ENCODE measurements at regions not wholly inside any gene's neighbourhood (a gene's known extent, or its start where the extent isn't known, plus 50 kb on each side); places are given as distances from the start of the nearest gene placed in this dataset.
"Not testable (repeated sequence)": the region's sequence is repeated elsewhere in the genome, so short reads cannot be mapped to it uniquely, and the experiment has no call there.

- Histone ChIP-seq H3K27me3 (ENCODE audit: low read depth, low read length) (no peaks in the 10 kb centered on the region), H3K9me3 (ENCODE audit: insufficient read depth, low read length) (no peaks in the 10 kb centered on the region), H3K27ac (ENCODE audit: low read length) (no peak overlapping the region), H3K9ac (ENCODE audit: low read length) (no peak overlapping the region), H3K79me2 (ENCODE audit: low read length) (no peaks in the 10 kb centered on the region), H2AFZ (ENCODE audit: low read depth, low read length) (no peak overlapping the region), H3K4me2 (ENCODE audit: low read length) (no peak overlapping the region), H3K4me3 (ENCODE audit: low read length) (no peak overlapping the region), H3K4me1 (ENCODE audit: low read length) (no peaks in the 10 kb centered on the region), H4K20me1 (ENCODE audit: insufficient read depth, low read length) (no peaks in the 10 kb centered on the region), H3K36me3 (replicated peaks; ENCODE audit: low read depth, low read length) (no peaks in the 10 kb centered on the region)
- TF ChIP-seq EZH2phosphoT487 (IDR thresholded peaks at IDR 0.05; ENCODE audit: low read depth) (no peak), CTCF (IDR thresholded peaks at IDR 0.05; ENCODE audit: low read depth, low read length) (no peak)
Observed at GRCh38 chr5:40121236-40121635, 558.5 kb upstream of the PTGER4 start.

- Histone ChIP-seq H3K27me3 (ENCODE audit: low read depth, low read length) (no peaks in the 10 kb centered on the region), H3K9me3 (ENCODE audit: insufficient read depth, low read length) (no peaks in the 10 kb centered on the region), H3K36me3 (replicated peaks; ENCODE audit: low read depth, low read length) (no peaks in the 10 kb centered on the region), H4K20me1 (ENCODE audit: insufficient read depth, low read length) (no peaks in the 10 kb centered on the region), H3K4me1 (ENCODE audit: low read length) (no peaks in the 10 kb centered on the region), H2AFZ (ENCODE audit: low read depth, low read length) (no peak overlapping the region), H3K4me2 (ENCODE audit: low read length) (no peak overlapping the region), H3K9ac (ENCODE audit: low read length) (no peak overlapping the region), H3K4me3 (ENCODE audit: low read length) (no peak overlapping the region), H3K79me2 (ENCODE audit: low read length) (no peaks in the 10 kb centered on the region), H3K27ac (ENCODE audit: low read length) (no peak overlapping the region)
- TF ChIP-seq EZH2phosphoT487 (IDR thresholded peaks at IDR 0.05; ENCODE audit: low read depth) = no peak
- no peak for TF ChIP-seq CTCF (IDR thresholded peaks at IDR 0.05; ENCODE audit: low read depth, low read length)
Observed at GRCh38 chr5:40112875-40113274, 566.8 kb upstream of the PTGER4 start.

GRCh38 chr5:40111036-40111435, 568.7 kb upstream of the PTGER4 start:
- H3K4me2 ChIP-seq (ENCODE audit: low read length); H3K79me2 ChIP-seq (ENCODE audit: low read length); H4K20me1 ChIP-seq (ENCODE audit: insufficient read depth, low read length); H3K9ac ChIP-seq (ENCODE audit: low read length); H3K4me1 ChIP-seq (ENCODE audit: low read length); H3K4me3 ChIP-seq (ENCODE audit: low read length); H2AFZ ChIP-seq (ENCODE audit: low read depth, low read length); H3K36me3 ChIP-seq (replicated peaks; ENCODE audit: low read depth, low read length); H3K27ac ChIP-seq (ENCODE audit: low read length); H3K27me3 ChIP-seq (ENCODE audit: low read depth, low read length); H3K9me3 ChIP-seq (ENCODE audit: insufficient read depth, low read length): not testable (repeated sequence)

GRCh38 chr5:40108764-40109390, 570.8 kb upstream of the PTGER4 start:
- not testable (repeated sequence) for H3K27me3 ChIP-seq (ENCODE audit: low read depth, low read length); H2AFZ ChIP-seq (ENCODE audit: low read depth, low read length); H3K79me2 ChIP-seq (ENCODE audit: low read length); H4K20me1 ChIP-seq (ENCODE audit: insufficient read depth, low read length); H3K27ac ChIP-seq (ENCODE audit: low read length); H3K36me3 ChIP-seq (replicated peaks; ENCODE audit: low read depth, low read length); H3K4me3 ChIP-seq (ENCODE audit: low read length); H3K4me1 ChIP-seq (ENCODE audit: low read length); H3K4me2 ChIP-seq (ENCODE audit: low read length); H3K9ac ChIP-seq (ENCODE audit: low read length); H3K9me3 ChIP-seq (ENCODE audit: insufficient read depth, low read length)

GRCh38 chr5:40107786-40108185, 571.9 kb upstream of the PTGER4 start:
- not testable (repeated sequence) for H3K27me3 ChIP-seq (ENCODE audit: low read depth, low read length); H3K79me2 ChIP-seq (ENCODE audit: low read length); H2AFZ ChIP-seq (ENCODE audit: low read depth, low read length); H3K36me3 ChIP-seq (replicated peaks; ENCODE audit: low read depth, low read length); H3K4me1 ChIP-seq (ENCODE audit: low read length); H3K9me3 ChIP-seq (ENCODE audit: insufficient read depth, low read length); H3K27ac ChIP-seq (ENCODE audit: low read length); H3K4me2 ChIP-seq (ENCODE audit: low read length); H3K9ac ChIP-seq (ENCODE audit: low read length); H3K4me3 ChIP-seq (ENCODE audit: low read length); H4K20me1 ChIP-seq (ENCODE audit: insufficient read depth, low read length)

All from OCI-LY3 (cell line).